H1 (cell line): ENCODE measurements at regions not wholly inside any gene's neighbourhood (a gene's known extent, or its start where the extent isn't known, plus 50 kb on each side); places are given as distances from the start of the nearest gene placed in this dataset.

Source experiments
- CTCF ChIA-PET: fragments of 300-600 bp; sonication (Branson Sonifier 250); formaldehyde crosslinking; loops from one replicate; lab custom pipeline; 2021; ENCODE audit not compliant: partially characterized antibody; lab: Charles Lee
- POLR2A ChIA-PET: fragments of 300-600 bp; sonication (Branson Sonifier 250); formaldehyde crosslinking; loops from one replicate; lab custom pipeline; 2021; ENCODE audit warnings: inconsistent platforms; ENCODE audit not compliant: partially characterized antibody; lab: Charles Lee
- DNase-seq, 2 experiments: peaks; one replicate each; pipeline versions ENCODE4 v3.0.0 to v3.0.0-alpha.2; 2010 to 2022; ENCODE audit warnings: low spot score in 2 of 2, low read depth in 1 of 2, mixed read lengths in 1 of 2
- FAIRE-seq: peaks from 2 replicates; lab custom pipeline; 2011; peaks lifted over from hg19 to GRCh38; lab: Jason Lieb, UNC
- H2AFZ ChIP-seq: 2 replicates; pipeline ENCODE4 v1.8.1; 2012; ENCODE audit warnings: low read length, inconsistent platforms
- H2AK5ac ChIP-seq: 2 replicates; pipeline ENCODE4 v1.6.1; 2013; ENCODE audit warnings: low read depth, low read length
- H2BK120ac ChIP-seq: replicated peaks from 2 replicates; pipeline ENCODE3; 2013; ENCODE audit warnings: low read depth, low read length, inconsistent platforms
- H2BK12ac ChIP-seq: 2 replicates; pipeline ENCODE4 v1.6.1; 2013; ENCODE audit warnings: low read depth, low read length
- H2BK15ac ChIP-seq: 2 replicates; pipeline ENCODE4 v1.6.1; 2013; ENCODE audit warnings: low read length
- H2BK20ac ChIP-seq: 2 replicates; pipeline ENCODE4 v1.6.1; 2013; ENCODE audit warnings: low read length
- H2BK5ac ChIP-seq: 2 replicates; pipeline ENCODE4 v1.6.1; 2013; ENCODE audit warnings: low read depth, low read length
- H3K14ac ChIP-seq: 2 replicates; pipeline ENCODE4 v1.6.1; 2013; ENCODE audit warnings: inconsistent platforms; ENCODE audit not compliant: insufficient read length
- H3K18ac ChIP-seq: 2 replicates; pipeline ENCODE4 v1.6.1; 2013; ENCODE audit warnings: low read length; ENCODE audit errors: extremely low read depth
- H3K23ac ChIP-seq: 2 replicates; pipeline ENCODE4 v1.6.1; 2013; ENCODE audit warnings: inconsistent platforms; ENCODE audit not compliant: insufficient read length
- H3K23me2 ChIP-seq: 2 replicates; pipeline ENCODE4 v1.6.1; 2013; ENCODE audit warnings: low read depth, low read length
- H3K27ac ChIP-seq: 2 replicates; pipeline ENCODE4 v1.6.1; 2011; ENCODE audit warnings: low read depth, low read length, inconsistent platforms
- H3K27me3 ChIP-seq, 4 experiments: replicated peaks in 1 of 4; 1 replicate in 1 of 4; 2 replicates in 3 of 4; pipeline versions ENCODE4 v1.6.1 to v1.8.1; 2011 to 2013; ENCODE audit warnings: low read length in 3 of 4, mild to moderate bottlenecking in 3 of 4, inconsistent platforms in 2 of 4, mixed read lengths in 2 of 4, moderate library complexity in 1 of 4; ENCODE audit not compliant: control insufficient read depth in 3 of 4, insufficient read depth in 3 of 4; ENCODE audit errors: extremely low read depth in 1 of 4
- H3K36me3 ChIP-seq, 4 experiments: 2 replicates each; pipeline versions ENCODE4 v1.6.1 to v1.8.1; 2011 to 2013; ENCODE audit warnings: mild to moderate bottlenecking in 4 of 4, low read length in 3 of 4, moderate library complexity in 2 of 4, control low read depth in 1 of 4, inconsistent platforms in 1 of 4; ENCODE audit not compliant: insufficient read depth in 4 of 4, control insufficient read depth in 2 of 4
- H3K4ac ChIP-seq: replicated peaks from 2 replicates; pipeline ENCODE3; 2013; ENCODE audit warnings: low read length, low read depth, mixed read lengths, inconsistent platforms; ENCODE audit not compliant: insufficient read length
- H3K4me1 ChIP-seq, 4 experiments: replicated peaks in 1 of 4; 1 replicate in 1 of 4; 2 replicates in 3 of 4; pipeline versions ENCODE4 v1.6.1 to v1.8.1; 2011 to 2013; ENCODE audit warnings: low read length in 3 of 4, inconsistent platforms in 2 of 4, mixed read lengths in 1 of 4; ENCODE audit not compliant: insufficient read depth in 4 of 4, control insufficient read depth in 3 of 4
- H3K4me2 ChIP-seq, 2 experiments: 2 replicates each; pipeline versions ENCODE4 v1.6.1 to v1.8.1; 2011 to 2013; ENCODE audit warnings: low read depth in 2 of 2, low read length in 2 of 2, control low read depth in 1 of 2, inconsistent platforms in 1 of 2, mild to moderate bottlenecking in 1 of 2; ENCODE audit not compliant: insufficient read depth in 1 of 2
- H3K4me3 ChIP-seq, 4 experiments: fragments of 200-600, 300-600 bp in 1 of 4; sonication (generic), shearing (Covaris generic), sonication (Bioruptor Twin) in 1 of 4; 2 replicates each; pipeline versions ENCODE4 v1.5.1 to v1.8.1; 2011 to 2016; ENCODE audit warnings: low read length in 4 of 4, low read depth in 3 of 4, control low read depth in 2 of 4, inconsistent platforms in 2 of 4, mild to moderate bottlenecking in 2 of 4, mixed read lengths in 1 of 4, moderate library complexity in 1 of 4; ENCODE audit not compliant: insufficient read depth in 2 of 4; ENCODE audit errors: extremely low read depth in 1 of 4
- H3K56ac ChIP-seq: replicated peaks from 2 replicates; pipeline ENCODE3; 2013; ENCODE audit warnings: low read depth, mild to moderate bottlenecking, mixed read lengths, low read length, inconsistent platforms; ENCODE audit not compliant: insufficient read length
- H3K79me1 ChIP-seq: 2 replicates; pipeline ENCODE4 v1.6.1; 2013; ENCODE audit warnings: low read depth, low read length, control low read depth
- H3K79me2 ChIP-seq, 2 experiments: 2 replicates each; pipeline versions ENCODE4 v1.6.1 to v1.8.1; 2012 to 2013; ENCODE audit warnings: low read length in 2 of 2, mild to moderate bottlenecking in 2 of 2, inconsistent platforms in 1 of 2; ENCODE audit not compliant: insufficient read depth in 2 of 2, control insufficient read depth in 1 of 2
- H3K9ac ChIP-seq, 4 experiments: replicated peaks in 1 of 4; 1 replicate in 1 of 4; 2 replicates in 3 of 4; pipeline versions ENCODE4 v1.6.1 to v1.8.1; 2011 to 2013; ENCODE audit warnings: low read depth in 3 of 4, low read length in 3 of 4, control low read depth in 2 of 4, mild to moderate bottlenecking in 2 of 4, moderate library complexity in 2 of 4, inconsistent platforms in 1 of 4; ENCODE audit errors: extremely low read depth in 1 of 4
- H3K9me3 ChIP-seq, 2 experiments: 2 replicates each; pipeline versions ENCODE4 v1.6.1 to v1.8.1; 2012 to 2013; ENCODE audit warnings: mild to moderate bottlenecking in 2 of 2, moderate library complexity in 2 of 2, control low read depth in 1 of 2, inconsistent platforms in 1 of 2, low read depth in 1 of 2, low read length in 1 of 2, mixed read lengths in 1 of 2; ENCODE audit not compliant: insufficient read depth in 2 of 2
- H4K20me1 ChIP-seq, 2 experiments: replicated peaks in 1 of 2; 2 replicates each; pipeline versions ENCODE3 to v1.8.1; 2011 to 2013; ENCODE audit warnings: inconsistent platforms in 2 of 2, low read length in 2 of 2, mild to moderate bottlenecking in 1 of 2; ENCODE audit not compliant: insufficient read depth in 2 of 2, control insufficient read depth in 1 of 2
- H4K5ac ChIP-seq: 2 replicates; pipeline ENCODE4 v1.6.1; 2013; ENCODE audit warnings: low read length, low read depth, mixed read lengths, inconsistent platforms; ENCODE audit not compliant: insufficient read length
- H4K8ac ChIP-seq: 2 replicates; pipeline ENCODE4 v1.8.0; 2013; ENCODE audit warnings: mild to moderate bottlenecking, moderate library complexity, low read length, inconsistent platforms; ENCODE audit not compliant: insufficient read depth; ENCODE audit errors: extremely low read depth
- H4K91ac ChIP-seq: replicated peaks from 2 replicates; pipeline ENCODE3; 2013; ENCODE audit warnings: low read length, mixed read lengths, inconsistent platforms; ENCODE audit not compliant: insufficient read length
- ASH2L ChIP-seq: fragments of 200-600, 300-600 bp; sonication (generic); IDR thresholded peaks from one replicate; pipeline ENCODE4 v1.7.1; 2017; ENCODE audit warnings: low read length
- BACH1 ChIP-seq: IDR thresholded peaks from 2 replicates; pipeline ENCODE4 v1.6.1; 2012; ENCODE audit warnings: low read length, improper control_type of control experiment
- CEBPB ChIP-seq: IDR thresholded peaks from 2 replicates; pipeline ENCODE4 v1.6.1; 2012; ENCODE audit warnings: low read depth, low read length
- CTBP2 ChIP-seq: IDR thresholded peaks from 2 replicates; pipeline ENCODE4 v1.7.0; 2011; ENCODE audit warnings: borderline replicate concordance, mild to moderate bottlenecking, moderate library complexity, mixed read lengths, low read length; ENCODE audit not compliant: insufficient read depth, insufficient read length
- E2F6 ChIP-seq: IDR thresholded peaks from 2 replicates; pipeline ENCODE4 v1.6.1; 2012; ENCODE audit warnings: inconsistent platforms
- JUN ChIP-seq: IDR thresholded peaks from 2 replicates; pipeline ENCODE4 v1.6.1; 2011; ENCODE audit warnings: low read depth, mild to moderate bottlenecking, improper control_type of control experiment, low read length
- KDM1A ChIP-seq: fragments of 200-600, 300-600 bp; sonication (generic); IDR thresholded peaks from 2 replicates; pipeline ENCODE4 v1.7.1; 2016; ENCODE audit warnings: mild to moderate bottlenecking, low read length, borderline replicate concordance
- RAD21 ChIP-seq, 2 experiments: IDR thresholded peaks in 1 of 2; conservative IDR thresholded peaks in 1 of 2; 2 replicates each; pipeline ENCODE4 v1.6.1; 2011; ENCODE audit warnings: low read depth in 2 of 2, low read length in 2 of 2, improper control_type of control experiment in 1 of 2, inconsistent platforms in 1 of 2, mild to moderate bottlenecking in 1 of 2, moderate library complexity in 1 of 2
- SAP30 ChIP-seq: fragments of 300-600 bp; sonication (generic); IDR thresholded peaks from 2 replicates; pipeline ENCODE4 v1.7.1; 2012; ENCODE audit warnings: low read length, moderate library complexity, mild to moderate bottlenecking, inconsistent platforms; ENCODE audit not compliant: insufficient read depth, insufficient replicate concordance
- SP1 ChIP-seq: IDR thresholded peaks from 2 replicates; pipeline ENCODE4 v1.6.1; 2011; ENCODE audit warnings: low read depth, low read length
- SP2 ChIP-seq: IDR thresholded peaks from 2 replicates; pipeline ENCODE4 v1.6.1; 2012; ENCODE audit warnings: mild to moderate bottlenecking, low read length, inconsistent platforms
- SRF ChIP-seq: IDR thresholded peaks from 2 replicates; pipeline ENCODE4 v1.6.1; 2011; ENCODE audit warnings: mild to moderate bottlenecking, low read depth, low read length, moderate library complexity
- ZNF274 ChIP-seq: IDR thresholded peaks from 2 replicates; pipeline ENCODE4 v1.7.0; 2012; ENCODE audit warnings: low read length, borderline replicate concordance; ENCODE audit errors: extremely low read depth
- WGBS, 2 experiments: shearing (Covaris generic) in 1 of 2; methylation state at CpG; one replicate each; pipeline versions ENCODE4 v1.1.6 to v1.1.7; 2013 to 2015; ENCODE audit warnings: low lambda C conversion rate in 2 of 2, mixed read lengths in 2 of 2, inconsistent platforms in 1 of 2, low coverage in 1 of 2, missing lambda C conversion rate in 1 of 2; ENCODE audit not compliant: insufficient replicate concordance in 2 of 2, insufficient coverage in 1 of 2, insufficient read length in 1 of 2; ENCODE audit errors: extremely low coverage in 1 of 2, missing lambda C conversion rate in 1 of 2; 5-methylcytosine and 5-hydroxymethylcytosine counted together

DNA sequence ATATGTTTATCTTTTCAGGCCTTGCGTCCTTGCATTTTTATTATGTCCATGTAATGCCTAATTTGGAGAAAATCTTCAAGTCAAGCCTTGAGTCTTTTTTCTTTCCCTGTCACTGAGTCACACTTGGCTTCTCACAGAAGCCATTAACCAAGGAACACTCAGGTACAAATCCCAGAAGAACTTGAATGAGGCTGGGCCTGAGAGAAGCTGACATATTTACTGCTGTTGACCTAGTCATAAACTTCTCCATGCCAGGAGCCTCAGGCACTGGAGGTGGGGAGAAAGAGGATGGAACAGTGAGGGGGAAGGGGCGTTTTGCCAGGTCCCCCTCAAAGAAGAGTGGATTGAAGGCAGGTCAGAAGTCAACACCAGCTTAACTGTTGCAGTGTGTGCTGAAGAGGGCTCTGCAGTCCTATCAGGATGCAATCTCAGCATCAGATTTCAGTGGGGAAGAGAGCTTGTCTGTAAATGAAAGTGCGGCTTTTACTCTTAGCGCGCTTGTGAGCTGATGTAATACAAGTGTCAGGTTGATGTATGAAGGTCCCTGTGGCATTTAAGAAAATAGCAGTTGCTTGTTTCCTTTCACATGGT, 526.0 kb downstream of the ETS1 start:
- Histone ChIP-seq H2AFZ (peak overlapping the region; percentile 77; the same call in 1 of the 2 replicates), H3K27ac (no peak overlapping the region), H3K18ac (no peak overlapping the region), H3K23ac (no peak overlapping the region), H4K8ac (no peak overlapping the region), H3K79me1 (no peaks in the 10 kb centered on the region), H2AK5ac (no peak overlapping the region), H4K5ac (no peak overlapping the region), H4K20me1 (no peaks in the 10 kb centered on the region), H3K4me3 (no peak overlapping the region), H2BK120ac (no peak overlapping the region), H3K14ac (no peak overlapping the region), H3K4me2 (no peak overlapping the region), H3K56ac (peak overlapping the region; percentile 21), H3K27me3 (no peaks in the 10 kb centered on the region), H2BK12ac (no peak overlapping the region), H3K79me2 (no peaks in the 10 kb centered on the region), H3K23me2 (no peaks in the 10 kb centered on the region), H3K4ac (no peak overlapping the region), H2BK15ac (0 out of 2 replicates have a peak overlapping the region, but pooled peaks have one; percentile 16), H2BK20ac (no peak overlapping the region), H3K4me1 (no peaks in the 10 kb centered on the region), H3K9me3 (no peaks in the 10 kb centered on the region), H3K9ac (no peak overlapping the region), H4K91ac (no peak overlapping the region), H3K36me3 (no peaks in the 10 kb centered on the region), H2BK5ac (no peak overlapping the region)
- ChIA-PET POLR2A (no interaction called here), CTCF (interaction anchor here (0.5 to 1.3 kb wide), 4 partner anchors 8 to 96 kb away, joined by 3 to 4 read pairs (median 3); no protein-coding TSS in a partner anchor)
- FAIRE-seq (no peak), DNase-seq (no peak)
- 75% methylated on average over 5 of the region's 5 CpGs; no CpG with 5 or more reads in 1 of the 2 experiments for WGBS, 2 experiments
- TF ChIP-seq BACH1: no peak
- TF ChIP-seq SRF: no peak
- TF ChIP-seq E2F6: no peak
- TF ChIP-seq ZNF274: no peak
- no peak for TF ChIP-seq SP2
- TF ChIP-seq RAD21 (IDR thresholded peaks at IDR 0.05 in 1 of 2, conservative IDR thresholded peaks at IDR 0.05 in 1 of 2; ENCODE audit: low read depth in 2 of 2, low read length in 2 of 2): no peak
- no peak for TF ChIP-seq CTBP2
- TF ChIP-seq SAP30: no peak
- no peak for TF ChIP-seq JUN
- no peak for TF ChIP-seq CEBPB
- no peak for TF ChIP-seq SP1
- no peak for TF ChIP-seq ASH2L
- no peak for TF ChIP-seq KDM1A
